K562 (cell line): ENCODE measurements at regions not wholly inside any gene's neighbourhood (a gene's known extent, or its start where the extent isn't known, plus 50 kb on each side); places are given as distances from the start of the nearest gene placed in this dataset.

Source experiments
- ATF1 ChIP-seq, 2 experiments: fragments of 450-650 bp in 1 of 2; IDR thresholded peaks; 2 replicates each; pipeline ENCODE4 v1.6.1; 2016; ENCODE audit warnings: missing compliant biosample characterization in 1 of 2, missing genetic modification characterization in 1 of 2
- C11orf30 ChIP-seq: fragments of 450-650 bp; IDR thresholded peaks from 2 replicates; pipeline ENCODE4 v1.6.1; 2016; ENCODE audit warnings: low read depth, mild to moderate bottlenecking
- LEF1 ChIP-seq: fragments of 450-650 bp; IDR thresholded peaks from 2 replicates; pipeline ENCODE4 v1.6.1; 2016; ENCODE audit warnings: mild to moderate bottlenecking
- NFRKB ChIP-seq: fragments of 450-650 bp; IDR thresholded peaks from 2 replicates; pipeline ENCODE4 v1.6.1; 2016; ENCODE audit warnings: low read depth
- NR2C1 ChIP-seq, 2 experiments: fragments of 450-650 bp; IDR thresholded peaks; 2 replicates each; pipeline ENCODE4 v1.6.1; 2017; ENCODE audit warnings: mild to moderate bottlenecking in 2 of 2, antibody characterized with exemption in 1 of 2, inconsistent platforms in 1 of 2, missing compliant biosample characterization in 1 of 2, missing genetic modification characterization in 1 of 2
- POLR2AphosphoS5 ChIP-seq: IDR thresholded peaks from 2 replicates; pipeline ENCODE4 v1.6.1; 2011; ENCODE audit warnings: mild to moderate bottlenecking, low read depth, low read length, moderate library complexity; ENCODE audit not compliant: control insufficient read depth, insufficient read depth
- PTBP1 ChIP-seq: fragments of 200-400 bp; formaldehyde crosslinking; IDR thresholded peaks from 2 replicates; pipeline ENCODE4 v1.6.1; 2017; ENCODE audit warnings: low read depth, low read length
- RBM34 ChIP-seq: fragments of 200-400 bp; formaldehyde crosslinking; IDR thresholded peaks from 2 replicates; pipeline ENCODE4 v1.6.1; 2018; ENCODE audit warnings: low read length, borderline replicate concordance; ENCODE audit not compliant: insufficient read depth
- REST ChIP-seq, 2 experiments: fragments of 450-650 bp; formaldehyde crosslinking in 1 of 2; IDR thresholded peaks; 2 replicates each; pipeline versions ENCODE4 v1.4.0 to v1.6.1; 2014 to 2020; ENCODE audit warnings: mild to moderate bottlenecking in 2 of 2, borderline replicate concordance in 1 of 2, low read depth in 1 of 2
- SP2 ChIP-seq: IDR thresholded peaks from 2 replicates; pipeline ENCODE4 v1.6.1; 2011; ENCODE audit warnings: mild to moderate bottlenecking, low read depth, low read length, moderate library complexity; ENCODE audit not compliant: poor library complexity, severe bottlenecking; ENCODE audit errors: extremely low read depth
- SRSF9 ChIP-seq: fragments of 200-400 bp; formaldehyde crosslinking; IDR thresholded peaks from 2 replicates; pipeline ENCODE4 v1.6.1; 2017; ENCODE audit warnings: low read depth, low read length, borderline replicate concordance
- STAT6 ChIP-seq: sonication (generic); formaldehyde crosslinking; IDR thresholded peaks from 2 replicates; pipeline ENCODE4 v1.8.1; 2023; ENCODE audit warnings: mild to moderate bottlenecking, missing genetic modification reagents
- TRIM28 ChIP-seq: fragments of 450-650 bp; IDR thresholded peaks from 2 replicates; pipeline ENCODE4 v1.6.1; 2017

- TF ChIP-seq POLR2AphosphoS5 (no peak), NFRKB (no peak), NR2C1 (IDR thresholded peaks at IDR 0.05) (no peak), NR2C1 (tag; IDR thresholded peaks at IDR 0.05) (peak; percentile 33; the same call in 1 of the 2 replicates), SP2 (no peak), PTBP1 (no peak), LEF1 (no peak), RBM34 (no peak), C11orf30 (no peak), REST (IDR thresholded peaks at IDR 0.05; ENCODE audit: borderline replicate concordance) (no peak), REST (CRISPR knock-in tag; IDR thresholded peaks at IDR 0.05; ENCODE audit: low read depth) (no peak), ATF1 (CRISPR knock-in tag; IDR thresholded peaks at IDR 0.05) (no peak), ATF1 (tag; IDR thresholded peaks at IDR 0.05) (no peak), STAT6 (no peak), SRSF9 (no peak), TRIM28 (no peak)
These were observed 233.0 kb upstream of the PROK2 start (continued) for GRCh38 chr3:72017935-72018334.
